ENCODE measurements at regions not wholly inside any gene's neighbourhood (a gene's known extent, or its start where the extent isn't known, plus 50 kb on each side); places are given as distances from the start of the nearest gene placed in this dataset.

GRCh38 chr6:169991913-169992312 lies 240.5 kb downstream of the ERMARD start:
- DNase-seq = no peak

- no peak for DNase-seq
These were observed 239.6 kb downstream of the ERMARD start for GRCh38 chr6:169991031-169991390.

GRCh38 chr6:169990095-169991030 lies 238.9 kb downstream of the ERMARD start:
- no peak for DNase-seq

GRCh38 chr6:169989594-169989993 lies 238.2 kb downstream of the ERMARD start:
- no peak for DNase-seq

GRCh38 chr6:169988769-169989550 lies 237.5 kb downstream of the ERMARD start:
- DNase-seq = no peak

- no peak for DNase-seq
These were observed 235.6 kb downstream of the ERMARD start for GRCh38 chr6:169986848-169987498.

- DNase-seq = no peak
These were observed 234.9 kb downstream of the ERMARD start for GRCh38 chr6:169986171-169986847.

- no peak for DNase-seq
These were observed 233.9 kb downstream of the ERMARD start for GRCh38 chr6:169985121-169986015.

GRCh38 chr6:169984181-169985120 lies 233.0 kb downstream of the ERMARD start:
- DNase-seq = no peak

- no peak for DNase-seq
These were observed 232.2 kb downstream of the ERMARD start for GRCh38 chr6:169983651-169984050.

GRCh38 chr6:169982461-169983386 lies 231.3 kb downstream of the ERMARD start:
- DNase-seq = no peak

- DNase-seq = no peak
These were observed 230.5 kb downstream of the ERMARD start for GRCh38 chr6:169981969-169982368.

- no peak for DNase-seq
These were observed 230.1 kb downstream of the ERMARD start for GRCh38 chr6:169981568-169981967.

- DNase-seq = no peak
These were observed 229.5 kb downstream of the ERMARD start for GRCh38 chr6:169980826-169981450.

GRCh38 chr6:169979873-169980432 lies 228.5 kb downstream of the ERMARD start:
- no peak for DNase-seq

- no peak for DNase-seq
These were observed 227.3 kb downstream of the ERMARD start for GRCh38 chr6:169978615-169979161.

- DNase-seq = no peak
These were observed 226.2 kb downstream of the ERMARD start for GRCh38 chr6:169977434-169978265.
